Fibroblast of the aortic adventitia (primary cell): ENCODE measurements at regions not wholly inside any gene's neighbourhood (a gene's known extent, or its start where the extent isn't known, plus 50 kb on each side); places are given as distances from the start of the nearest gene placed in this dataset.

Experiments
- DNase-seq: peaks from one replicate; pipeline ENCODE4 v3.0.0-alpha.2; 2010; ENCODE audit warnings: low read depth
- H3K4me3 ChIP-seq: 2 replicates; pipeline ENCODE4 v1.5.1; 2011; ENCODE audit warnings: low read depth, mild to moderate bottlenecking, control low read depth, low read length, moderate library complexity
- TF ChIP-seq, protein P1 (sequence below): IDR thresholded peaks from 2 replicates; pipeline ENCODE4 v1.5.1; 2011; ENCODE audit warnings: mild to moderate bottlenecking, low read length, control low read depth, inconsistent platforms; ENCODE audit not compliant: insufficient read depth

DNA sequence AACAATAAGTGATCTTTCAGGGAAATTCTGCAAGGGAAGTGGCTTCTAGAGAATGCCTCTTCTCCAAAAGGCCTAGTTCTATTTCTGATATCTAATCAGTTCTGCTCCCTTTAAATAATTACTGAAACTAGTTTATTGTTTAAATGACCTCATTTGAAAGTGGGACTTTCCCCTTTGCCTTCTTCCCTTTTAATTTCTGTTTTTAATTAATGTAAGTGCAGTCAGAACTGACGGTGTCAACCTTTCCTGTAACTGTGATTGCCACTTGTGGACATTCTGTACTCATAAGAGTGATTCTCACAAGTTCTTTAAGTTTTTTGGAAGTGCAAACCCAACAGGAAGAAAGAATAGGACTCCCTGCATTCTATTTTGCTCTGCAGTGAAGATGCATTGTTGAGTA is 265.3 kb upstream of the PLEKHG7 start:
- no peak overlapping the region for H3K4me3 ChIP-seq
- TF ChIP-seq, protein P1, sequence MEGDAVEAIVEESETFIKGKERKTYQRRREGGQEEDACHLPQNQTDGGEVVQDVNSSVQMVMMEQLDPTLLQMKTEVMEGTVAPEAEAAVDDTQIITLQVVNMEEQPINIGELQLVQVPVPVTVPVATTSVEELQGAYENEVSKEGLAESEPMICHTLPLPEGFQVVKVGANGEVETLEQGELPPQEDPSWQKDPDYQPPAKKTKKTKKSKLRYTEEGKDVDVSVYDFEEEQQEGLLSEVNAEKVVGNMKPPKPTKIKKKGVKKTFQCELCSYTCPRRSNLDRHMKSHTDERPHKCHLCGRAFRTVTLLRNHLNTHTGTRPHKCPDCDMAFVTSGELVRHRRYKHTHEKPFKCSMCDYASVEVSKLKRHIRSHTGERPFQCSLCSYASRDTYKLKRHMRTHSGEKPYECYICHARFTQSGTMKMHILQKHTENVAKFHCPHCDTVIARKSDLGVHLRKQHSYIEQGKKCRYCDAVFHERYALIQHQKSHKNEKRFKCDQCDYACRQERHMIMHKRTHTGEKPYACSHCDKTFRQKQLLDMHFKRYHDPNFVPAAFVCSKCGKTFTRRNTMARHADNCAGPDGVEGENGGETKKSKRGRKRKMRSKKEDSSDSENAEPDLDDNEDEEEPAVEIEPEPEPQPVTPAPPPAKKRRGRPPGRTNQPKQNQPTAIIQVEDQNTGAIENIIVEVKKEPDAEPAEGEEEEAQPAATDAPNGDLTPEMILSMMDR = no peak
- no peak for DNase-seq

DNA sequence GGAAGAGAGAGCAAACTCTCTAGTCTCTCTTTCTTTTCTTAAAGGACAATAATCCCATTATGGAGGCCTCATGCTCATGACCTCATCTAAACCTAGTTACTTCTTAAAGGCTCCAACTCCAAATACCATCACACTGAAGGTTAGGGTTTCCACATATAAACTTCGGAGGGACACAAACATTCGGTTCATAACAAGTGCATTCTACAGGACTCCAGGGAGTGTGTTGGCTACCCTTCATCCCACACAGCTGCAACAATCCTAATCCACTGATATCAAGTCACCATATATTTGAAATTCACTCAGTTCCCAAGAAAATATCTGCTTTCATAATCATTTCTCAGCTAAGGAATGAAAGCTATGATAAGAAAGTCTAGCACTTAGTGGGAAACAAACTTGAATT is 265.9 kb upstream of the PLEKHG7 start:
- peak; percentile 21 for DNase-seq
- H3K4me3 ChIP-seq = no peak overlapping the region
- TF ChIP-seq, protein P1 = no peak

DNA sequence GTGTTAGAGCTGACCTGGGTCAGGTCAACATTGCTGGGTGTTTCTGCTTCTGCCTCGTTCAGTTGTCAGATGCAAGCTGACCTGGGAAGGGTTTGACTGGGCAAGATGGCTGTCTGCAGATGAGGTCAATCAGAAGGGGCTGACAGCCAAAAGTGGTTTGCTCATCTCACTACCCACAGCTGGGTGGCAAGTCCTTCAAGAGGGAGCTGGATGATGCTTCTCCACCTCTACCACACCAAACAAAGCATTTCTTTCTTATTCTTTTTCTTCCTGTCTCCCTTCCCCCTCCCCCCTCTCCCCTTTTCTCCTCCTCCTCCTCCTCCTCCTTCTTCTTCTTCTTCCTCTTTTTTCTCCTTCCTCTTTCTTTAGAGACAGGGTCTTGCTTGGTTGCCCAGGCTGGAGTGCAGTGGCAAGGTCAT is 268.2 kb upstream of the PLEKHG7 start:
- TF ChIP-seq, protein P1 = no peak
- no peak for DNase-seq
- no peak overlapping the region for H3K4me3 ChIP-seq

DNA sequence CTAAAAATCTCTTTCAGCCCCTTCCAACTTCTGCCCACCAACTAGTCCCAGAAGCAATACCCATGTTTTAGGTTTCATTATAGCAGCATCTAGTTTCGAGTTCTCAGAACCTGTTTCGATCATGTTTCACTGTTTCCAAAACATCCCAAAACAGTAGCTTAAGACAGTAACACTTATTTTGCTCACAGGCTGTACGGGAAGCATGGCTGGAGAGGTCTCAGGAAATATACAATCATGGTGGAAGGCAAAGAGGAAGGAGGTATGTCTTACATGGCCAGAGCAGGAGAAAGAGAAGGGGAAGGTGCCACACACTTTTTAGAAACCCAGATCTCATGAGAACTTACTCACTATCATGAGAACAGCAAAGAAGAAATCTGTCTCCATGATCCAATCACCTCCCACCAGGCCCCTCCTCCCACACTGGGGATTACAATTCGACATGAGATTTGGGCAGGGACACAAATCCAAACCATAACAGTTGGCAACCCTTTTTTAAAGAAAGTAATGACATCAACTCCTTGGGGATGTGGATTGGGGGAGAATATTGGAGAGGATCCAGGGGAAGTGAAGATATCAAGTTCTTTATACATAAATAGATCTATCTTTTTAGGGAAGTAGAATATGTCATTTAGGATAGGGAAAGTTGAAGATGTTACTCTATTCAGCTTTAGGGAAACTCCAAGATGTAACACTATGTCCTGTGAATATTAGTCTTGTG is 269.9 kb upstream of the PLEKHG7 start:
- no peak for DNase-seq
- TF ChIP-seq, protein P1 = no peak
- H3K4me3 ChIP-seq = no peak overlapping the region

DNA sequence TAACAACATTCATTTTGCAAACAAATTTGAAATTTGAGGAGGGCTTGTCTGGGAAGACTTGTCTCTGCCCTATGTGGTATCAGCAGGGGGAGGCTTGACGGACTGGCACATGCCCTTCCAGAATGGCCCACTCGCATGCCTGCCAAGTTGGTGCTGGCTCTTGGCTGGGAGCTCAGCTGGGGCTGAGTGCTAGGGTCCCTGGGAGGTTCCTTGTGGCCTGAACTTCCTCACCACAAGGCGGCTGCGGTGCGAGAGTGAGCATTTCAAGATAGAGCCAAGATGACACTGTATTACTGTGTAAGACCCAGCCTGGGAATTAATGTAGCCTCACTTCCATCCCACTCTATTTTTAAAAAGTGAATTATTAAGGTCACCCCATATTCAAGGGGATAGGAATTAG is 271.6 kb upstream of the PLEKHG7 start:
- no peak overlapping the region for H3K4me3 ChIP-seq
- TF ChIP-seq, protein P1 = no peak
- DNase-seq = no peak

DNA sequence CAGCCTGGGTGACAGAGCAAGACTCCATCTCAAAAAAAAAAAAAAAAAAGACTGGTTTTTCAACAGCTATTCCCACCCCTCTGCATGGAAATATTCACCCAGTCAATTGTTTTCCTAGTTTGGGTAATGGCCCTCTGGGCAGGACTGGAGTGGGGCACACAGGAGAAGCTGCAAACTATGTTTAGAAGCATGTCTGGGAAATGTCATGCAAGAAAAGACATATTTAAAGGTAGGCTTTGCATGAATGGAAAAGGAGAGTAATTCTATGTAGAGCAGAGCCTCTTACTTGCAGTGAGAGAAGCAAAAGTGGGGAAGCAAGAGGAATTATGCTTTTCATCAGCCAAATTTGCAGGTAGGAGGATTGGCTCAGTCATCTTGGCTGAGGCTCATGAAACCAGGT is 276.5 kb upstream of the PLEKHG7 start:
- TF ChIP-seq, protein P1 = no peak
- no peak for DNase-seq
- H3K4me3 ChIP-seq = no peak overlapping the region

DNA sequence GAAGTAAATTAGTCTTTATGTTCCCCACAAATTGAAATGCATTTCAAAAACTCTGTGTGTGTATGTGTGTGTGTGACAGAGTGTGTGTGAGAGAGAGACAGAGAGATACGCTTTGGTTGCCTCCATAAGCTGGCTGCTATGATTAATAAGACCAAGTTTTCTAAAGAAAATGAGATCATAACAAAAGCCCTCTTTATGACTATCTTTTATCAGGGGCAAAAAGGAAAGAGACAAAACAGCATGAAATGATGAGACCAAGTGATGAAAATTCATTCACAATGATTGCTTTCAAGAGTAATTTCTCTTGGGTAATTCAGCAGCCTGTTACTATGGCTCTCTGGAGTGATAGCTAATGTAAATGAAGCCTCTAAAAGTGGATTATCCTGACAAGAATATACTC is 277.6 kb upstream of the PLEKHG7 start:
- no peak for DNase-seq
- H3K4me3 ChIP-seq = no peak overlapping the region
- TF ChIP-seq, protein P1 = no peak
